HepG2 (cell line): ENCODE measurements at regions not wholly inside any gene's neighbourhood (a gene's known extent, or its start where the extent isn't known, plus 50 kb on each side); places are given as distances from the start of the nearest gene placed in this dataset.

Source experiments
- ATAC-seq: fragments of 200-7000 bp; cut with Tn5 transposase; 3 replicates; pipeline ENCODE4 v1.9.1; 2020; ENCODE audit warnings: mild to moderate bottlenecking, moderate library complexity
- BruUV-seq: library from RNA; stranded (reverse); fragments of 400-500 nt; replicated peaks from 2 replicates; lab custom pipeline; 2021; lab: Mats Ljungman, UMichigan
- CTCF ChIA-PET: fragments of 300-600 bp; formaldehyde crosslinking; extraction: SDS; loops from one replicate; lab custom pipeline; 2021; ENCODE audit warnings: low total read pairs, inconsistent platforms, low intra/inter-chr PET ratio; lab: Yijun Ruan, JAX
- POLR2A ChIA-PET: fragments of 350-600 bp; sonication (Branson Sonifier 250); formaldehyde crosslinking; loops from one replicate; lab custom pipeline; 2020; ENCODE audit warnings: antibody characterized with exemption, inconsistent platforms; lab: Yijun Ruan, JAX
- DNase-seq: peaks from one replicate; pipeline ENCODE4 v3.0.0-alpha.2; 2015; ENCODE audit warnings: low spot score
- FAIRE-seq: peaks from 3 replicates; lab custom pipeline; 2011; peaks lifted over from hg19 to GRCh38; lab: Jason Lieb, UNC
- H2AFZ ChIP-seq: one replicate; pipeline ENCODE4 v1.6.1; 2011; ENCODE audit warnings: low read length, inconsistent platforms
- H3K27ac ChIP-seq: fragments of 300-600 bp; 3 replicates; pipeline ENCODE4 v1.8.0; 2011; ENCODE audit warnings: mixed run types, mild to moderate bottlenecking, mixed read lengths, low read length, inconsistent platforms; ENCODE audit not compliant: insufficient read depth; ENCODE audit errors: extremely low read length
- H3K27me3 ChIP-seq, 2 experiments: fragments of 200-600 bp in 1 of 2; 2 replicates in 1 of 2; 3 replicates in 1 of 2; pipeline versions ENCODE4 v1.6.0 to v1.8.0; 2011; ENCODE audit warnings: low read length in 2 of 2, mild to moderate bottlenecking in 2 of 2, moderate library complexity in 2 of 2, inconsistent platforms in 1 of 2; ENCODE audit not compliant: insufficient read depth in 2 of 2, control insufficient read depth in 1 of 2
- H3K36me3 ChIP-seq, 2 experiments: fragments of 200-600 bp in 1 of 2; replicated peaks in 1 of 2; 2 replicates in 1 of 2; 3 replicates in 1 of 2; pipeline versions ENCODE4 v1.5.1 to v1.8.0; 2011; ENCODE audit warnings: low read length in 2 of 2, inconsistent platforms in 1 of 2; ENCODE audit not compliant: insufficient read depth in 2 of 2, control insufficient read depth in 1 of 2
- H3K4me1 ChIP-seq: 2 replicates; pipeline ENCODE4 v1.5.1; 2012; ENCODE audit warnings: low read length, inconsistent platforms; ENCODE audit not compliant: insufficient read depth
- H3K4me2 ChIP-seq: 2 replicates; pipeline ENCODE4 v1.6.0; 2011; ENCODE audit warnings: low read depth, low read length, inconsistent platforms
- H3K4me3 ChIP-seq, 3 experiments: fragments of 200-600 bp in 1 of 3; sonication (generic), shearing (Covaris generic) in 1 of 3; replicated peaks in 1 of 3; 2 replicates each; pipeline ENCODE4 v1.5.1; 2011 to 2016; ENCODE audit warnings: low read length in 3 of 3, inconsistent platforms in 2 of 3, low read depth in 2 of 3, mild to moderate bottlenecking in 2 of 3, control low read depth in 1 of 3, mixed read lengths in 1 of 3; ENCODE audit not compliant: insufficient read depth in 1 of 3
- H3K79me2 ChIP-seq: one replicate; pipeline ENCODE4 v1.6.1; 2011; ENCODE audit warnings: low read length, inconsistent platforms; ENCODE audit not compliant: insufficient read depth
- H3K9ac ChIP-seq: 2 replicates; pipeline ENCODE4 v1.6.0; 2011; ENCODE audit warnings: mild to moderate bottlenecking, low read depth, low read length, inconsistent platforms; ENCODE audit not compliant: insufficient read depth
- H3K9me3 ChIP-seq: 2 replicates; pipeline ENCODE4 v1.5.1; 2012; ENCODE audit warnings: mild to moderate bottlenecking, low read length
- H4K20me1 ChIP-seq: 2 replicates; pipeline ENCODE4 v1.6.0; 2011; ENCODE audit warnings: inconsistent platforms, mild to moderate bottlenecking, low read length, moderate library complexity; ENCODE audit not compliant: insufficient read depth
- CAMTA2 ChIP-seq: sonication (generic); formaldehyde crosslinking; IDR thresholded peaks from 2 replicates; pipeline ENCODE4 v1.4.0; 2020; ENCODE audit warnings: mild to moderate bottlenecking, missing genetic modification reagents, borderline replicate concordance
- CCDC6 ChIP-seq: sonication (generic); formaldehyde crosslinking; IDR thresholded peaks from 2 replicates; pipeline ENCODE4 v1.8.1; 2022; ENCODE audit warnings: mild to moderate bottlenecking, missing genetic modification reagents, moderate library complexity
- EED ChIP-seq: sonication (generic); formaldehyde crosslinking; IDR thresholded peaks from 2 replicates; pipeline ENCODE4 v1.5.0; 2020; ENCODE audit warnings: mild to moderate bottlenecking, missing genetic modification reagents
- EHMT2 ChIP-seq: fragments of 200-600 bp; sonication (generic); IDR thresholded peaks from 2 replicates; pipeline ENCODE4 v1.7.0; 2017; ENCODE audit warnings: antibody characterized with exemption, low read depth, low read length, borderline replicate concordance
- FOXM1 ChIP-seq: sonication (generic); formaldehyde crosslinking; IDR thresholded peaks from 2 replicates; pipeline ENCODE4 v1.5.0; 2020; ENCODE audit warnings: missing genetic modification reagents
- KMT2B ChIP-seq: IDR thresholded peaks from 2 replicates; pipeline ENCODE4 v1.6.1; 2016; ENCODE audit warnings: missing genetic modification reagents, missing compliant biosample characterization
- MIXL1 ChIP-seq: IDR thresholded peaks from 2 replicates; pipeline ENCODE4 v1.6.1; 2016
- NFKBIZ ChIP-seq: IDR thresholded peaks from 2 replicates; pipeline ENCODE4 v1.6.1; 2018; ENCODE audit warnings: missing genetic modification reagents, missing compliant biosample characterization
- SRF ChIP-seq: IDR thresholded peaks from 2 replicates; pipeline ENCODE4 v1.6.1; 2011; ENCODE audit warnings: mild to moderate bottlenecking, low read depth, low read length, moderate library complexity
- TERF1 ChIP-seq: sonication (generic); formaldehyde crosslinking; IDR thresholded peaks from 2 replicates; pipeline ENCODE4 v1.8.0; 2022; ENCODE audit warnings: mild to moderate bottlenecking, missing genetic modification reagents, moderate library complexity
- ZNF121 ChIP-seq: sonication (generic); formaldehyde crosslinking; IDR thresholded peaks from 2 replicates; pipeline ENCODE4 v1.5.0; 2020; ENCODE audit warnings: mild to moderate bottlenecking, missing genetic modification reagents
- ZNF160 ChIP-seq: sonication (generic); formaldehyde crosslinking; IDR thresholded peaks from 2 replicates; pipeline ENCODE4 v1.8.0; 2022; ENCODE audit warnings: mild to moderate bottlenecking, inconsistent platforms, missing genetic modification reagents
- ZNF17 ChIP-seq: sonication (generic); formaldehyde crosslinking; IDR thresholded peaks from 2 replicates; pipeline ENCODE4 v1.5.0; 2020; ENCODE audit warnings: mild to moderate bottlenecking, missing genetic modification reagents
- ZNF274 ChIP-seq: sonication (generic); formaldehyde crosslinking; IDR thresholded peaks from 2 replicates; pipeline ENCODE4 v1.5.1; 2020; ENCODE audit warnings: mild to moderate bottlenecking, missing genetic modification reagents
- ZNF350 ChIP-seq: sonication (generic); formaldehyde crosslinking; IDR thresholded peaks from 2 replicates; pipeline ENCODE4 v1.4.0; 2020; ENCODE audit warnings: mild to moderate bottlenecking, low read depth, missing genetic modification reagents, borderline replicate concordance
- ZNF367 ChIP-seq: sonication (generic); formaldehyde crosslinking; IDR thresholded peaks from 2 replicates; pipeline ENCODE4 v1.4.0; 2020; ENCODE audit warnings: missing genetic modification reagents, borderline replicate concordance
- ZNF414 ChIP-seq: sonication (generic); formaldehyde crosslinking; IDR thresholded peaks from 2 replicates; pipeline ENCODE4 v1.5.0; 2020; ENCODE audit warnings: missing genetic modification reagents
- ZNF556 ChIP-seq: sonication (generic); formaldehyde crosslinking; IDR thresholded peaks from 2 replicates; pipeline ENCODE4 v1.4.0; 2020; ENCODE audit warnings: mild to moderate bottlenecking, missing genetic modification reagents, borderline replicate concordance
- ZSCAN22 ChIP-seq: sonication (generic); formaldehyde crosslinking; IDR thresholded peaks from 2 replicates; pipeline ENCODE4 v1.4.0; 2020; ENCODE audit warnings: mild to moderate bottlenecking, missing genetic modification reagents
- WGBS: methylation state at CpG from one replicate; pipeline ENCODE4 v1.1.6; 2017; ENCODE audit warnings: low lambda C conversion rate; 5-methylcytosine and 5-hydroxymethylcytosine counted together
- in situ Hi-C: cut with HindIII; loops from 2 replicates; pipeline ENCODE4 v1.10.0; 2017; ENCODE audit warnings: low pct_unique_long_range_greater_than_20kb; ENCODE audit not compliant: extremely low pct_ligation_motif_present
- intact Hi-C: fragments of 100-400 bp; cut with micrococcal nuclease; formaldehyde crosslinking; loops from one replicate; pipeline ENCODE4 v1.10.0; 2022; ENCODE audit not compliant: unreplicated experiment
- TF ChIP-seq, protein P1 (sequence below): sonication (generic); formaldehyde crosslinking; IDR thresholded peaks from 2 replicates; pipeline ENCODE4 v1.4.0; 2020; ENCODE audit warnings: missing genetic modification reagents

- no peaks in the 10 kb centered on the region for H3K27me3 ChIP-seq
- H3K27ac ChIP-seq: peak overlapping the region; percentile 45
- H3K9ac ChIP-seq: no peak overlapping the region
- H3K36me3 ChIP-seq: no peaks in the 10 kb centered on the region
- peak; percentile 80 for DNase-seq
- H3K4me1 ChIP-seq: peaks cover 82% of the 10 kb centered on the region
- ChIA-PET CTCF (interaction anchor here (0.6 kb wide), 1 partner anchor 17 kb away, joined by 3 read pairs; no protein-coding TSS in a partner anchor), POLR2A (interaction anchor here (0.7 to 2.6 kb wide), 14 partner anchors 10 to 184 kb away, joined by 3 to 17 read pairs (median 4); partner anchors contain the start of gene CEBPB)
- H3K9me3 ChIP-seq: no peaks in the 10 kb centered on the region
- ATAC-seq: peak; percentile 5; the same call in 2 of the 3 replicates
- H2AFZ ChIP-seq: peak overlapping the region; percentile 29
- 14% methylated on average over 3 of the region's 3 CpGs for whole genome bisulfite sequencing
- peak; percentile 4 for FAIRE-seq
- intact Hi-C loops: no loop called here
- H3K79me2 ChIP-seq: no peaks in the 10 kb centered on the region
- in situ Hi-C loops: no loop called here
- H3K4me2 ChIP-seq: peak overlapping the region; percentile 29
- BruUV-seq: no TSS peak
- no peak overlapping the region for H3K4me3 ChIP-seq
- H4K20me1 ChIP-seq: no peaks in the 10 kb centered on the region
- TF ChIP-seq ZNF17 (CRISPR knock-in tag): no peak
- no peak for TF ChIP-seq FOXM1 (CRISPR knock-in tag)
- 0 out of 2 replicates have a peak, but pooled peaks have one; percentile 16 for TF ChIP-seq MIXL1 (CRISPR knock-in tag)
- TF ChIP-seq ZNF160: no peak
- TF ChIP-seq ZNF274 (CRISPR knock-in tag): no peak
- no peak for TF ChIP-seq NFKBIZ (CRISPR knock-in tag)
- TF ChIP-seq ZNF556 (CRISPR knock-in tag): no peak
- TF ChIP-seq ZNF367: no peak
- no peak for TF ChIP-seq KMT2B (CRISPR knock-in tag)
- TF ChIP-seq EHMT2: no peak
- TF ChIP-seq CCDC6 (CRISPR knock-in tag): no peak
- TF ChIP-seq ZNF350 (CRISPR knock-in tag): no peak
- TF ChIP-seq ZNF414 (CRISPR knock-in tag): no peak
- no peak for TF ChIP-seq CAMTA2
- no peak for TF ChIP-seq EED (CRISPR knock-in tag)
- TF ChIP-seq, protein P1, sequence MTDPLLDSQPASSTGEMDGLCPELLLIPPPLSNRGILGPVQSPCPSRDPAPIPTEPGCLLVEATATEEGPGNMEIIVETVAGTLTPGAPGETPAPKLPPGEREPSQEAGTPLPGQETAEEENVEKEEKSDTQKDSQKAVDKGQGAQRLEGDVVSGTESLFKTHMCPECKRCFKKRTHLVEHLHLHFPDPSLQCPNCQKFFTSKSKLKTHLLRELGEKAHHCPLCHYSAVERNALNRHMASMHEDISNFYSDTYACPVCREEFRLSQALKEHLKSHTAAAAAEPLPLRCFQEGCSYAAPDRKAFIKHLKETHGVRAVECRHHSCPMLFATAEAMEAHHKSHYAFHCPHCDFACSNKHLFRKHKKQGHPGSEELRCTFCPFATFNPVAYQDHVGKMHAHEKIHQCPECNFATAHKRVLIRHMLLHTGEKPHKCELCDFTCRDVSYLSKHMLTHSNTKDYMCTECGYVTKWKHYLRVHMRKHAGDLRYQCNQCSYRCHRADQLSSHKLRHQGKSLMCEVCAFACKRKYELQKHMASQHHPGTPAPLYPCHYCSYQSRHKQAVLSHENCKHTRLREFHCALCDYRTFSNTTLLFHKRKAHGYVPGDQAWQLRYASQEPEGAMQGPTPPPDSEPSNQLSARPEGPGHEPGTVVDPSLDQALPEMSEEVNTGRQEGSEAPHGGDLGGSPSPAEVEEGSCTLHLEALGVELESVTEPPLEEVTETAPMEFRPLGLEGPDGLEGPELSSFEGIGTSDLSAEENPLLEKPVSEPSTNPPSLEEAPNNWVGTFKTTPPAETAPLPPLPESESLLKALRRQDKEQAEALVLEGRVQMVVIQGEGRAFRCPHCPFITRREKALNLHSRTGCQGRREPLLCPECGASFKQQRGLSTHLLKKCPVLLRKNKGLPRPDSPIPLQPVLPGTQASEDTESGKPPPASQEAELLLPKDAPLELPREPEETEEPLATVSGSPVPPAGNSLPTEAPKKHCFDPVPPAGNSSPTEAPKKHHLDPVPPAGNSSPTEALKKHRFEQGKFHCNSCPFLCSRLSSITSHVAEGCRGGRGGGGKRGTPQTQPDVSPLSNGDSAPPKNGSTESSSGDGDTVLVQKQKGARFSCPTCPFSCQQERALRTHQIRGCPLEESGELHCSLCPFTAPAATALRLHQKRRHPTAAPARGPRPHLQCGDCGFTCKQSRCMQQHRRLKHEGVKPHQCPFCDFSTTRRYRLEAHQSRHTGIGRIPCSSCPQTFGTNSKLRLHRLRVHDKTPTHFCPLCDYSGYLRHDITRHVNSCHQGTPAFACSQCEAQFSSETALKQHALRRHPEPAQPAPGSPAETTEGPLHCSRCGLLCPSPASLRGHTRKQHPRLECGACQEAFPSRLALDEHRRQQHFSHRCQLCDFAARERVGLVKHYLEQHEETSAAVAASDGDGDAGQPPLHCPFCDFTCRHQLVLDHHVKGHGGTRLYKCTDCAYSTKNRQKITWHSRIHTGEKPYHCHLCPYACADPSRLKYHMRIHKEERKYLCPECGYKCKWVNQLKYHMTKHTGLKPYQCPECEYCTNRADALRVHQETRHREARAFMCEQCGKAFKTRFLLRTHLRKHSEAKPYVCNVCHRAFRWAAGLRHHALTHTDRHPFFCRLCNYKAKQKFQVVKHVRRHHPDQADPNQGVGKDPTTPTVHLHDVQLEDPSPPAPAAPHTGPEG (CRISPR knock-in tag): no peak
- TF ChIP-seq SRF: no peak
- TF ChIP-seq ZNF121: no peak
- TF ChIP-seq ZSCAN22 (CRISPR knock-in tag): no peak
- no peak for TF ChIP-seq TERF1 (CRISPR knock-in tag)
These were observed 137.5 kb upstream of the PTPN1 start for GRCh38 chr20:50372770-50373088.
